HG02885 (cell line): ENCODE measurements at regions not wholly inside any gene's neighbourhood (a gene's known extent, or its start where the extent isn't known, plus 50 kb on each side); places are given as distances from the start of the nearest gene placed in this dataset.
"Not testable (repeated sequence)": the region's sequence is repeated elsewhere in the genome, so short reads cannot be mapped to it uniquely, and the experiment has no call there.

Experiments
- ATAC-seq: cut with Tn5 transposase; IDR thresholded peaks from one replicate; pipeline ENCODE4 v1.9.1; 2021; ENCODE audit warnings: mild to moderate bottlenecking; ENCODE audit not compliant: unreplicated experiment, poor library complexity

GRCh38 chr2:111668274-111668616 lies 215.7 kb downstream of the ANAPC1 start:
- ATAC-seq = no peak

- no peak for ATAC-seq
Observed at GRCh38 chr2:111668741-111669140, 215.3 kb downstream of the ANAPC1 start.

- no peak for ATAC-seq
Observed at GRCh38 chr2:111669928-111670695, 213.9 kb downstream of the ANAPC1 start.

GRCh38 chr2:111670776-111671175 lies 213.2 kb downstream of the ANAPC1 start:
- no peak for ATAC-seq

GRCh38 chr2:111671426-111672150 lies 212.4 kb downstream of the ANAPC1 start:
- no peak for ATAC-seq

GRCh38 chr2:111672641-111673040 lies 211.4 kb downstream of the ANAPC1 start:
- not testable (repeated sequence) for ATAC-seq

- no peak for ATAC-seq
Observed at GRCh38 chr2:111673526-111673925, 210.5 kb downstream of the ANAPC1 start.

GRCh38 chr2:111675419-111676194 lies 208.4 kb downstream of the ANAPC1 start:
- no peak for ATAC-seq

- no peak for ATAC-seq
Observed at GRCh38 chr2:111676291-111676822, 207.6 kb downstream of the ANAPC1 start.

GRCh38 chr2:111678161-111678560 lies 205.8 kb downstream of the ANAPC1 start:
- no peak for ATAC-seq

- ATAC-seq = no peak
Observed at GRCh38 chr2:111678651-111679050, 205.3 kb downstream of the ANAPC1 start.

- ATAC-seq = no peak
Observed at GRCh38 chr2:111679202-111679601, 204.8 kb downstream of the ANAPC1 start.

GRCh38 chr2:111684611-111685010 lies 199.4 kb downstream of the ANAPC1 start:
- no peak for ATAC-seq

- ATAC-seq = no peak
Observed at GRCh38 chr2:111685342-111685741, 198.7 kb downstream of the ANAPC1 start.

GRCh38 chr2:111686994-111687393 lies 197.0 kb downstream of the ANAPC1 start:
- ATAC-seq = no peak

- ATAC-seq = no peak
Observed at GRCh38 chr2:111687911-111688310, 196.1 kb downstream of the ANAPC1 start.

- ATAC-seq = no peak
Observed at GRCh38 chr2:111688482-111688881, 195.5 kb downstream of the ANAPC1 start.

GRCh38 chr2:111689174-111689573 lies 194.8 kb downstream of the ANAPC1 start:
- ATAC-seq = no peak

GRCh38 chr2:111689941-111690340 lies 194.1 kb downstream of the ANAPC1 start:
- ATAC-seq = no peak

GRCh38 chr2:111691164-111691875 lies 192.7 kb downstream of the ANAPC1 start:
- ATAC-seq = no peak
